NB4 (cell line): ENCODE measurements at regions not wholly inside any gene's neighbourhood (a gene's known extent, or its start where the extent isn't known, plus 50 kb on each side); places are given as distances from the start of the nearest gene placed in this dataset.

ENCODE experiments used
- DNase-seq: peaks from one replicate; pipeline ENCODE4 v3.0.0; 2010; ENCODE audit warnings: low read depth
- H3K4me3 ChIP-seq: one replicate; pipeline ENCODE4 v1.5.1; 2011; ENCODE audit warnings: mild to moderate bottlenecking, low read depth, low read length, moderate library complexity
- MAX ChIP-seq: IDR thresholded peaks from 2 replicates; pipeline ENCODE4 v1.6.1; 2011; ENCODE audit warnings: low read depth, low read length
- MYC ChIP-seq: IDR thresholded peaks from 2 replicates; pipeline ENCODE4 v1.6.1; 2011; ENCODE audit warnings: low read depth, low read length
- POLR2A ChIP-seq: IDR thresholded peaks from 2 replicates; pipeline ENCODE4 v1.6.1; 2011; ENCODE audit warnings: mild to moderate bottlenecking; ENCODE audit not compliant: insufficient read length; ENCODE audit errors: extremely low read depth
- TF ChIP-seq, protein P1 (sequence below): IDR thresholded peaks from one replicate; pipeline ENCODE4 v1.5.1; 2012; ENCODE audit warnings: low read depth, low read length

DNA sequence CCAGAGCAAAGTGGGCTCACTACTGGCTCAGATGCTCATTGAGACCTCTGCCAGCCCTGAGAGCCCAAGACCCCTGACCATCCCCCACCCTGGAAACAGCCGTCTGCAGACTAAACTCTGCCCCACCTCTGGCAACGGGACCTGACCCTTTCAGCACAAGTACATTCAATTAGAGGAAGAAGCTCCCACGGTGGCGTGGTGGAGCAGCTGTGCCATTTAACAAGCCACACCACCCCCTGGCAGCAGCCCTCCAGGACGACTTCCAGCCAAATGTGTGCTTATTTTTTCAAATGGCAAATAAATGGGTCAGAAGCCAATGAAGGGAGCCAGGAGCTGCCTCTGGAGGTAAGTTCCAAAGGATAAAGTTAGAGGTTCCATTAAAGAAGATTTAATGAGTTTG is 226.7 kb downstream of the NPHP4 start:
- DNase-seq, result no peak
- no peak overlapping the region for H3K4me3 ChIP-seq
- no peak for TF ChIP-seq MAX
- TF ChIP-seq, protein P1, sequence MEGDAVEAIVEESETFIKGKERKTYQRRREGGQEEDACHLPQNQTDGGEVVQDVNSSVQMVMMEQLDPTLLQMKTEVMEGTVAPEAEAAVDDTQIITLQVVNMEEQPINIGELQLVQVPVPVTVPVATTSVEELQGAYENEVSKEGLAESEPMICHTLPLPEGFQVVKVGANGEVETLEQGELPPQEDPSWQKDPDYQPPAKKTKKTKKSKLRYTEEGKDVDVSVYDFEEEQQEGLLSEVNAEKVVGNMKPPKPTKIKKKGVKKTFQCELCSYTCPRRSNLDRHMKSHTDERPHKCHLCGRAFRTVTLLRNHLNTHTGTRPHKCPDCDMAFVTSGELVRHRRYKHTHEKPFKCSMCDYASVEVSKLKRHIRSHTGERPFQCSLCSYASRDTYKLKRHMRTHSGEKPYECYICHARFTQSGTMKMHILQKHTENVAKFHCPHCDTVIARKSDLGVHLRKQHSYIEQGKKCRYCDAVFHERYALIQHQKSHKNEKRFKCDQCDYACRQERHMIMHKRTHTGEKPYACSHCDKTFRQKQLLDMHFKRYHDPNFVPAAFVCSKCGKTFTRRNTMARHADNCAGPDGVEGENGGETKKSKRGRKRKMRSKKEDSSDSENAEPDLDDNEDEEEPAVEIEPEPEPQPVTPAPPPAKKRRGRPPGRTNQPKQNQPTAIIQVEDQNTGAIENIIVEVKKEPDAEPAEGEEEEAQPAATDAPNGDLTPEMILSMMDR, result no peak
- TF ChIP-seq MYC, result no peak
- TF ChIP-seq POLR2A, result no peak

DNA sequence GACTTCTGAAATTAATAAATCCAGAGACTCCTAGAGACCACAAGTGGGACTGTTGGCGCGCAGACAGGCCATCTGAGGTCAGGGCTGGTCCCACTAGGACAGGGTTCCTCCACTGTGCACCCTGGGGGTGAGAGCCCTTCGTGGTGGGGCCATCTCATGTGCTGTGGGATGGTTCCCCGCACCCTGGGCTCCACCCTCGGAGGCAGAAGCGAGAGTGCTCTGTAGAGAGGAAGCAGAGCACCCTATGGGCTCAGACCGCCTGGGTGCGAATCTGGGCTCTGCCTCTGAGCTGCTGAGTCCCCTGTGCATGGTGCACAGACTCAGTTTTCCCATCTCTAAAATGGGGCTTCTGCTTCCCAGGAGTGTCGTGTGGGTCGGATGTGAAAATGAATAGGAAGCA is 227.3 kb downstream of the NPHP4 start:
- no peak for DNase-seq
- TF ChIP-seq, protein P1, result no peak
- no peak for TF ChIP-seq MYC
- no peak overlapping the region for H3K4me3 ChIP-seq

DNA sequence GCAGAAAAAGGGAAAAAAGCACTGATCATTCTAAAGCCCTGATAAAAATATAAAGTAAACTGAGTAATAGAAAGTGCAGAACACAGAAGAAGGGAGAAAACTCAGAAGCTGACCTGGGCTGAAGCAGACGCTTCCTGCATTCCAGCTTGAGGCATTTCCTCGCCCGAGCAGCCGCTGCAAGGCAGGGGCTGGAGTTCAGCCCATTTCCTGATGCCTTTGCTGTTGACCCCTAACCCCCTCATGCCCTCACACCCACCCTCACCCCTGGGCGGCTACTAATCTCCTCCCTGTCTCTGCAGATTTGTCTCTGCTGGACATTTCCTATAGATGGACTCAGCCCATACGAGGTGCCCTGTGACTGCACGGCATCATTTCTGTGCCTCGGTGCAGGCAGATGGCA is 227.8 kb downstream of the NPHP4 start:
- TF ChIP-seq, protein P1, result no peak
- TF ChIP-seq MYC, result no peak
- TF ChIP-seq MAX, result no peak
- TF ChIP-seq POLR2A, result no peak

GRCh38 chr1:5763696-5764370 is 228.4 kb downstream of the NPHP4 start:
- DNase-seq, result no peak
- H3K4me3 ChIP-seq, result no peak overlapping the region
- no peak for TF ChIP-seq POLR2A
- TF ChIP-seq MYC, result no peak
- TF ChIP-seq, protein P1, result no peak
- TF ChIP-seq MAX, result no peak

More for the DNA sequence above, 227.8 kb downstream of the NPHP4 start:
- H3K4me3 ChIP-seq, result no peak overlapping the region
- DNase-seq, result no peak

- no peak overlapping the region for H3K4me3 ChIP-seq
- DNase-seq, result no peak
- TF ChIP-seq POLR2A (no peak), MAX (no peak), MYC (no peak)
- TF ChIP-seq, protein P1, result no peak
These were observed 233.2 kb downstream of the NPHP4 start for GRCh38 chr1:5758859-5759578.
